Left kidney (tissue), 1 donor: ENCODE measurements at regions not wholly inside any gene's neighbourhood (a gene's known extent, or its start where the extent isn't known, plus 50 kb on each side); places are given as distances from the start of the nearest gene placed in this dataset.
A peak's percentile ranks its signal among the peaks of the same experiment; 100 is the strongest.

Experiments used
- DNase-seq: peaks from one replicate; pipeline ENCODE4 v3.0.0-alpha.2; 2013

DNA sequence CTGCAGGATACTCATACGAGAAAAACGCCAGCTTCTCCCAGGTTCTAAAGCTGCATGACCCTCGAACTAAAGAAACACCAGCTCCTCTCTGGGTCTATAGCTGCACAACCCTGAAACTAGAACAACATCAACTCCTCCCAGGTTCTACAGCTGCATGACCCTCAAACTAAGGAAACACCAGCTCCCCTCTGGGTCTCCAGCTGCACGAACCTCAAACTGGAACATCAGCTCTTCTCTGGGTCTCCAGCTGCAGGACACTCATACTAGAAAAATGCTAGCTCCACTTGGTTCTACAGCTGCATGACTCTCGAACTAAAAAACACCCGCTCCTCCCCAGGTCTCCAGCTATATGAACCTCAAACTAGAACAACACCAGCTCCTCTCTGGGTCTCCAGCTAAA, 811.1 kb downstream of the CDH9 start:
- DNase-seq = no peak

DNA sequence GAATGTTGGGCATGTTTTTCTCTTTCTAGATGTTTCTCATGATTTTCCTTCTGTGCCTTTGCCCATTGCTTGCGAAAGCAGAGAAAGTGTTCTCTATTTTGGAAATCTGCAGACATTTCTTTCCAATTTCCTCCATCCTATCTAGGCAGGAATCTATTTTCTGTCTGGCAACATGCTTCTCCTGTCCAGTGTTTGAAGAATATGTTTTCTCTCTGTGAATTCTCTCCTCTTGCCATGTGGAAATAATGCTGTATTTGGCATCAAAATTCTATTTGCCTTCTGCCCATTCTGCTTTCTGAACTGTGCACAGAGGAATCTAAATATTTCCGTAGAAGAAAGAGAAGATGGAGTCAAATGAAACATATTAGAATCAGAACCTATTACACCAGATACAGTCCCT, 833.3 kb downstream of the CDH9 start:
- DNase-seq = no peak

DNA sequence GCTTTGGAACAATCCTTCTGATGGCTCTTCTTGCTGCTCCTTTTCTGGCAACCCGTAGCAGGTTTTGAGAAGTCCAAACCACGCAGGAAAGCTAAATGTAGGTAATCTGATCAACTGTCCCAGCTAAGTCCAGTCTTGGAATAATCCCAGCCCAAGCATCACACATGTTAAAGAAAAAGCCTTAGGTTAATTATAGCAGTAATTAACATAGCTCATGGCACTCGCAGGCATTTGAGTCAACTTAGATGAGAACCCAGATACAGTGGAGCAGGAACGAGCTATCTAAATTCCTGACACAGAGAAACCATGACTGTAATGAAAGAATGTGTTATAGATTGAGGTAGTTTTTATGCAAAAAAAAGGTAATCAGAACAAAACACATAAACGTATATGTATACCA, 844.8 kb downstream of the CDH9 start:
- no peak for DNase-seq

DNA sequence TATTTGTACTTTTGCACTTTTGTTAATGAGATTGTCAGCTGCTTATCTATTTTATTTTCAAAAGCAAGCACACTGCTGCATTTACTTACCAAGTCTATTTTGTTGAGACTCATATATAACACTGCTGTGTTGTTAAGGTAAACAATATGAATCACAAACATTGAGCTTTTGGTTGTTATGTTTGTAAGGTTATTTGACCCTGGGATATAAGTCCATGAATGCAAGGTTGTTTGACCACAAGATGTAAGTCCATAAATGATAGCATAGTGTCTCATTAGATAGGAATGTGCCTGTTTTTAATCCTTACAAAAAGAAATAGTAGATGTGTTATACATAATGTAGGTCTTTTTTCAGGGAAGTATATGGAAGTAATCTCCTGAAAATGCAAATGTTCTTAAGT, 845.9 kb downstream of the CDH9 start:
- DNase-seq = no peak

DNA sequence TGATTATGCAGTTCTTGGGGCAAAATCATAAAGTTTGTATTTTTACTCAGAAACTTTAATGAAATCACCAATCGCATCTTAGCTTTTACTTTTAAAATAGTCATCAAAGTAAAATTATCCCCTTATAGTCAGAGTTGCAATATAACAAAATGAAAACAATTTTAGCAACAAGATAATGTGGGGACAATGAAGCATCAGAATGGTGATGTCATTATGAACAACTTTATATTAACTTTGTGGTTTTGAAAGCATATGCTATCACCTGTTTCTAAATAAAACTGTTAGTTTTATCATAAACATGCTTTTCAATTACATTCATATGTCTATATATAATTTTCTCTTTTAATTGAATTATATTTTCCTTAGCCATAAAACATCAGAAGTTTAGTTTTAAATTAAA, 856.8 kb downstream of the CDH9 start:
- DNase-seq = no peak

DNA sequence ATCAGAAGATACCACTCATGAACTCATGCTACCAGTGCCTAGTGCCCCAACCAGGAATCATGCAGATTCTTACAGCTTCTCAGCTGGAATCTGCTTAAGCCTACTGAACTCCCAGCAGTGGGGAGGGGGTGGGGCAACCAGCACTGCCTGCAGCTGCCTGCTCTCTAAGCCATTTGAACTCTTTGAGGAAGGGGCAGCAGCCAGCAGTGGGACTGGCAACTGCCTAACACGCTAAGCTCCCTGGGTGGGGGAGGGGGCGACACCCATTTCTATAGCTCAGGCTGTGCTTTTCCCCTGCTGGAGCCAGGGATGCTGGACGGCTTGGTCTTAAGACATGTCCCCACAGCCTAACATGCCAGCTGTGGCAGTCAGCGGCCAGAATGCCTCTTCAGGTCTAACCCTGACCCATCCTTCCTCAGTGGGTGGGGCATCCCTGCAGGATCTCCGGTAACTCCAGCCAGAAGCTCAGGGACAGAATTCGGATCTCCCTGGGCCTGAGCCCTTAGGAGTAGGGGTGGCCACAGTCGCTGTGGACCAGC, 889.7 kb downstream of the CDH9 start:
- no peak for DNase-seq

DNA sequence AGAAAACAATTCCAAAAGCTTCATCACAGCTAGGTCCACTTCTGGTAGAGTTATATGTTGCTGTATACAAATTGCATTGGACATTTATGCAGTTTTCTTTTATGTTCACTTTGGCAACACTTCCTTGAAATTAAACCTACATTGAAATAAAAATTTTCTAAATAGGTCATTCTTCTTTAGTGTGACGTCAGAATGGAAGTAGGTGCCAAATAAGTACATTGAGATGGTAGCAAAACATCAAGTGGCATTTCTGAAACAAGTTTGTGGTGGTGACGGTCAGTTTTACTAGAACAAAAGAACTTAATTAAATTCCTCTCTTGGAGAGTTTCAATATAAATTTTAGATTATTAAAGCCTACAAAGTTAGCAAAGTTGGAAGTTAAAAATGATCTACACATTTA, 895.1 kb downstream of the CDH9 start:
- DNase-seq = no peak

DNA sequence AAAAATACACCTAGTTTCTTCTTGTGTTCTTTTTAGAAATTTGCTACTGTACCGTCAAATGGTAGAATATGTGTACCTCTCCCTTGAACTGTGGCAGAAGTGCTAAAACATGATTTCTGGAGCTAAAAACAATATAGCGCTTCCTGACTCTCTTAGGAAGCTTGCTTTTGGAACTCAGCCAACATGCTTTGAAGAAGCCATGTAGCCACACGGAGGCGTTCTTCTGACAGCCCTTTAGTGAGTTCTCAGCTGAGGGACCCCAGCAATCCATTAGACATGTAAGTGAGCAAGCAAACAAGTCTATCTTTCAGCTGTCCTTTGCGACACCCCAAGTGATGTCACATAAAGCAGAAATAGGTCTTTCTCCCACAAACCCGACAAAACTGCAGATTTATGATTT, 917.0 kb downstream of the CDH9 start:
- DNase-seq = peak; percentile 17

DNA sequence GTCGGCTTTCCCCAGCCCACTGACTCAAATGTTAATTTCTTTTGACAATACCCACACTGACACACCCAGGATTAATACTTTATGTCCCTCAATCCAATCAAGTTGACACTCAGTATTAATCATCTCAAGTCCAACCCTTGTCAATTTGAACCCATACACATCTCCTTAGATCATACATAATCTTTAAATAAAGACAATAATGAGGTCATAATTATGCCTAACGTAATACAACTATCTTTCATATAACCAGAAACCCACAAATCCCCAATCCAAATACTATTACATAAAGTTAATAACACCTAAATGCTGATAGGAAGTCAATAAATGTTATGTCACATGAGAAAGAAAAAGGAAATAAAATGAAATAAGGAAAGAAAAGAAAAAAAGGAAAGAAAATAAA, 934.2 kb downstream of the CDH9 start:
- DNase-seq = no peak

DNA sequence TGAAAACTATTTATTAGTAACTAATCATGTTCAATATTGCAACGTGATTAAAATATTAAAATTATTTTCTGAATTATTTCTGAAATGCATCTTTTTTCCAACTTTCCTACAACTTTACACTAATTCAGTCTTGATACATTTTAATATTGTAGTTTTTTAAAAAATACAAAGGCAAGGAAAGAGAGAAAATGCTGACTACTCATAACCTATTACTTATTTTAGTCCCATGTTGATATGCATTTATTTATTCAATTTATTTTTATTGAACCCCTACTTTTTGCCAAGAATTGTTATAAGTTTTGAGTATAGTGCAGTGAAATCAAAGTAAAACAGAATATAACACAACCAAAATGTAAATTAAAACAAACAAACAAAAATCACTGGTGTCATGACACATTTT, 978.2 kb downstream of the CDH9 start:
- DNase-seq = no peak

DNA sequence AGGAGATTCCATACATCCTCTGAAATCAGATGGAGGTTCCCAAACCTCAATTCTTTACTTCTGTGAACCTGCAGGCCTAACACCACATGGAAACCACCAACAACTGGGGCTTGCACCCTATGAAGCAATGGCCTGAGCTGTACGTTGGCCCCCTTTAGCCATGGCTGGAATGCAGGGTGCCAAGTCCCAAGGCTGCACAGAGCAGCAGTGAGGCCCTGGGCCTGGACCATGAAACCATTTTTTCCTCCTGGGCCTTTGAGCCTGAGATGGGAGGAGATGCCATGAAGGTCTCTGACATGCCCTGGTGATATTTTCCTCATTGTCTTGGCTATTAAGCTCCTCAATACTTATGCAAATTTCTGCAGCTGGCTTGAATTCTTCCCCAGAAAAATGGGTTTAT, 983.8 kb downstream of the CDH9 start:
- no peak for DNase-seq

DNA sequence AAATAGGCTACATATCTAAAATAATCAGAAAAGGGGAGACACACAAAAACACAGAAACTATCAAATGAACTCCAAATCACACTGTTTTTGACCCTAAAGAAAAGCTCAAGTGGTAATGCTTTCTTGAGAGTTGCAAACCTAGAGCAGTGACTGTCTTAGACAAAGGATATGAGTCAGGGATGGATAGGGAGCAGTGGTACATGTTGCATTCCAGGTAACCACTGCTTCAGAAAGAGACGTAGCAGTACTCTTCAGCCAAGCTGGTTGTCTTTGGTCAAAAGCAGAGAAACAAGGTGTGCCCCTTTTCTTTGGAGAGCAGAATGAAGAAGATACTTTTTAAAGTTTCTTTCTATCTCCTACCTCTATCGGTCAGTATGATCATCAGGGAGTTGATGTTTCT, 1003.6 kb downstream of the CDH9 start:
- DNase-seq = no peak

DNA sequence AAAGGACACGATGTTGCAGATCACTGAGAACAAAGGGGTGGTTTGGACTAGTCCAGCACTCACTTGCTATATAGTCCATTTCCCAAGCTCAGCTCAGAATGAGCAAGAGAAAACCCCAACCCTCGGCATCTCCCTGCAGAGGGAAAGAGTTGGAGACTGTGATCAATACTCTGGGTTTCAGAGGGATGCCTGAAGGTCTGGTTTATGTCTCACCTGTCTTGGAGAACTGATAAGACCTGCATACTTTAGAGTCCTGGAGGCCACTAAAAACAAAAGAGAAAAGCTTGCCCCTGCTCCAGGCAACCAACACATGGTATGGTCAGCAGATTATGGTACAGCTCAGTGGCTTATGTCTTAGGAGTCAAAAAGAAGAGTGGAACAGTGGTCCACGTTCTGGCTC, 1006.9 kb downstream of the CDH9 start:
- no peak for DNase-seq

DNA sequence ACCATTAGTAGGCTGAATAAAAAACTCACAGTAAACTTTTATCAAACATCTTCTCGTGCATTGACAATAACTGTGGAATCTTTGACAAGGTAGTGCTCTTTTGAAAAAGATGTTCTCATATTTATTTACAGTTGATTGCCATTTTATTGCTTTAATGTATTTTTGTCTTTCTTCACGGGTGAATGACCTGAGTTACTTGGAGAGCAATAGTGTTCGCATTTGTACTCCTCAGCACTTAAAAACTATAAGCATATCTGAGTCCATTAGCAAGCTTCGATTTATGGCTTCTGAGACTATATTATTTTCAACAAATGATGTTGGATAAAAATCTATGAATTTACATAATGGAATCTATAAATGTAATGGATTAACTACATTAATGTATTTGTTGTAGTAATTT, 1012.3 kb downstream of the CDH9 start:
- no peak for DNase-seq

DNA sequence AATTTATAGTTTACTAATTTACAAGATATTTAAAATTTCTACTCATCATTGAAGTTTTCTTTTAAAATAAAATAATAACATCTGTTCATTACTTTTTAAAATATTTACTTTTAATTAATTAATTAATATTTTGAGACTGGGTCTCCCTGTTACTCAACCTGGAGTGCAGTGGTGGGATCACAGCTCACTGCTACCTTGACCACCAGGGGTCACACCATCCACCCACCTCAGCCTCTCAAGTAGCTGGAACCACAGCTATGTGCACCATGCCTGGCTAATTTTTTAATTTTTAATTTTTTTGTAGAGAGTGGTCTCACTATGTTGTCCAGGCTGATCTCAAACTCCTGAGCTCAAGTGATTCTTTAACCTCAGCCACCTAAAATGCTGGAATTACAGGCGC, 1013.6 kb downstream of the CDH9 start:
- no peak for DNase-seq

DNA sequence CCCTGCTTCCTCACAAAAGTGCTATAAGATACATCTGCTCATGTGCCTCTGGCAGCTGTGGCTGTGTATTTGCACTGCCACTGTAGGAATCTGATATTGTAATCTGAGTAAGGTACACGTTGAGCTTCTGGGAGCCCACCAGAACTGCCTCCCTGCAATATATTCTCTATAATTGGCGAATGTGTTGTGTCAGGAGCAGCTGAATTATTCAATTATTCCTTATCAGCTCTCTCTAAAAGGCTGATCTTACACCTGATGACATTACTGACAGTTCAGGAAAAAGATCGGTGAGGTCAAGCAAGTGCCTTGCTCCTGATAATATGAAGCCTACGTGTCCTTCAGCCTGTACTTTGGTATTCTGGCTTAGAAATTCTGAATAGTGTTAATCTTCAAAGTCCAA, 1015.0 kb downstream of the CDH9 start:
- no peak for DNase-seq

DNA sequence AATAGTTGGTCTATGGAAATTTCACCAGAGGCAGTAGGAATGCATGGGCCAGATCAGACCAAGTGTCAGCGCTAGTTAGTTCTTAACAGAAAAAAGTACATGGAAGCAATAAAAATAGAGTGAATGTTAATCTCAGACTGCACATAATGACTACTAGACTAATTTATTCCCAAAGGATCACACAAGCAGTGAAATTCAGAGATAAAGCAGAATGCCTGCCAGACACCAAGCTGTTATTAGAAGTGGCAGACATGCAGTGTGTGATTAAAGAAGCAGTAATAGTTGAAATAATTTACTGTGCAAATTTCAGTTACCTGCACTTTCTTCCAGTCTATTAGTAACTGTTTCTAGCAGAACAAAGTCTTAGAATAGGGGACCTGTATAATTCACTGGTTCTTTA, 1024.2 kb downstream of the CDH9 start:
- DNase-seq = no peak

DNA sequence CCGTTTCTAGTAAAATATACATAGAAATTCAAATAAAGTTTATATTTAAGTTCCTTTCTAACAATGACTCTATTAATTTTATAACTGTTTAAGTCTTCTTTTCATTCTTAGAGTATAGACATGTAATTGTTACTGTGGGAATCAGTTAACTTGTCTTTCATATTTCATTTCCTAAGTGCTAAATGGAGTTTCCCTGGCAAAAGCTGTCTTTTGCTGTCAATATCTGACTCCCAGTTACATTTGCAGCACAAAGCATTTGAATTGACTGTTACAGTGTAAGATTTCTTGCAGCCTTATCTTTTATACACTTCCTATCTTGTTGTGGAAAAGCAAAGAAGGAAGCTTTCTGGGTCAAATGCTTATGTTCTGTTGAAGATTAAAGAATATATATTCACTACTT, 1026.3 kb downstream of the CDH9 start:
- no peak for DNase-seq

DNA sequence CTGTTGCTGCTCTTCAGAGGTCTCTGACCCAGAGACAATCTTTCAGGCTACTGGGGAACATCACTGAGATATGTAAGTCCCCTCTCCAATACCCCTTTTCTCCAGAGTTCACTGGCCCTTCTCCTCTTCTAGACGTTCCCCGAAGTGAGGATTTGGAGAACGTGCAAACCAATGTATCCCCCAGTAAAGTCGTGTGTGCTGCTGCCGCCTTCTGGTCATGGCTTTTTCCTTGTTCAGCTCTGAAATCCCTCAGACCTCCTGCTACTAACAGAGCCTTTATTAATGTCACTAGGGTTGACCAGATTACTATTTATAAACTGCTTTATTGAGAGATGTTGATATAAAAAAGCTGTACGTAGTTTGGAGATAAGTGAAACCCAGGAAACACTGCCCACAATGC, 1028.6 kb downstream of the CDH9 start:
- peak; percentile 3 for DNase-seq

DNA sequence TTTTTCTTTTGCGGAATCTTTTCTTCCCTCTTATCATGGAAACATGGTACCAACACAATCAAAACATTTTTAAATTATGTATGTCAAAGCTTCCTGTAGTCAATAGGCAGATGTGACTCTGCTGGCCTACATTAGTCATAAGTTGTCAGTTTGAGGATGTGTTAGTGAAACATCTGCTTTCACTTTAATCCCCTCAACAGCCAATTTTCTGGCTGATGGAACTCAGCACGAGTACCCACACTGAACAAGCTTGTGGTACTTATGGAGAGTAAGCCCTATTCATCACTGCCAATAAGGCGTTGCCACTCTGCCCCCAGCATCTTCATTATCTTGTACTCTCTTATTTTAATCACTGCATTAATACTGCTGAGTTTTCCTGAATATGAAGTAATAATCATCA, 1034.4 kb downstream of the CDH9 start:
- no peak for DNase-seq

DNA sequence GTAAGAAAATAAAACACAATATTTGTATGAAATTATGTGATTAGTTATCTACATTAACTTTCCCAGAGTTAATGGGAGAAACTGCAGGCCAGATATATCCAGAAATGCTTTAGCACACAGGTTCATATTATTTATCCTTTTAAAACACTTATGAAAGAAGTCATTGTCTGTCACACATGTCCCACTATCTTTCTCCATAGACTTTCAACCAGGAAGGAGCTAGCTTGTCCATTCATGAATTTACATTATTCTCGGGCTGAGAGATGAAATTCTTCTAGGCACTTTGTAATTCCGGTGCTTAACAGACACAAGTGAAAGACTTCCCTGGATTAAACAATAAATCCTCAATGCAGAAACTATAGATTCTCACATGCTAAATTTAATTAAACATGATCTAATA, 1043.2 kb downstream of the CDH9 start:
- DNase-seq = no peak

DNA sequence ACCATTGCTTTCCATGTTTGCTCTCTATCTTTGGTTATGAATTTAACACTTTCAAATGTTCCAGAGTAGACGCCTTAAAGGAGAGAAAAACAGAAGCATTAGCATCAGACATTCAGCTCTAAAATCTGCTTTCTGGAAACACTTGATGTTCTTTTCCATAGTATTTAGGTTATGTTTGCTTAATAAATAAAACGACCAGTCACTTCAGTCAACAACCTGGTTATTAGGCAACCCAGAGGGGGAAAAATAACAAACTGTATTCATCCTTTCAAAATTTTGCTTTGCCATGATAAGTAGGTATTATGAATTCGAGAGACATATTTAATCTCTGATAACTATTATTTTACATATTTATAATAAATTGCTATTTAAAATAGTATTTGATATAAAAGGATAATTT, 1044.7 kb downstream of the CDH9 start:
- no peak for DNase-seq

DNA sequence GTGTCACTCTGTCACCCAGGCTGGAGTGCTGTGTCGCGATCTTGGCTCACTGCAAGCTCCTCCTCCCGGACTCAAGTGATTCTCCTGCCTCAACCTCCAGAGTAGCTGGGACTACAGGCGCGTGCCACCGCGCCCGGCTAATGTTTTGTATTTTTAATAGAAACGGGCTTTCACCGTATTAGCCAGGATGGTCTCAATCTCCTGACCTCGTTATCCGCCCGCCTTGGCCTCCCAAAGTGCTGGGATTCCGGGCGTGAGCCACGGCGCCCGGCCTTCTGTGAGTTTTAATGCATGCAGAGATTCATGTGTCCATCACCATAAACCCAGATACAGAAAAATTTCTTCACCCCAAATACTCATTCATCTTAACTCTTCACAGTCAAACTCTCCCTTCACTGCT, 1046.7 kb downstream of the CDH9 start:
- no peak for DNase-seq

DNA sequence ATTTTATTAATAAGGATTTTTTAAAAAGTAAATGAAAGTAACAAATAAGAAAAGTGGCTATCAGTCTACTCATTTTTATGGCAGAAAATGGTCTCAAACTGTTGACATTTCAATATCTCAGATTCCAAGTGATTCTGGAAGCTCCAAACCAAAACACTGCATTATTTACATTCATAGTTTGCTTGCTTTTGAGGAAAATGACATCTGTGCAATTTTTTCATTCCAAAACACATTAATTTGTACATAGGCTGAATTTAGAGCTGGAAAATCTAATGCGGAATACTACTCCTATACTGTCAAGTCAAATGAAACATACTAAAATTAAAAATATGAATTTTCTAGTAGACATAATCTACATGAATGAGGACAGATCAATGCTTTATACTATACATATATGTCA, 1047.6 kb downstream of the CDH9 start:
- no peak for DNase-seq

DNA sequence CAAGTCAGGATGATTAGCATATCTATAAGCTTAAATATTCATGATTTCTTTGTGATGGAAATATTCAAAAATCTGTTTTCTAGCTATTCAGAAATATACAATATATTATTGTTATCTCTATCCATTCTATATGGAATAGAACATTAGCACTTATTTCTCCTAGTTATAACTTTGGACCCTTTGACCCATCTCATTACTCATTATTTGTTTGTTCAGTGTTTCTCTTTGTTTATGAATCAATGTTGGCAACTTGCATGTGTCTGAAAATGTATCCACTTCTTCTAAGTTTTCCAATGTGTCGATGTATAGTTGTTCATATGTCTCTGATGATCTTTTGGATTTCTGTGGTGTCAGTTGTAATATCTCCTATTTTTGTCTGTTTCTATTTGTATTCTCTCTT, 1059.3 kb downstream of the CDH9 start:
- no peak for DNase-seq

DNA sequence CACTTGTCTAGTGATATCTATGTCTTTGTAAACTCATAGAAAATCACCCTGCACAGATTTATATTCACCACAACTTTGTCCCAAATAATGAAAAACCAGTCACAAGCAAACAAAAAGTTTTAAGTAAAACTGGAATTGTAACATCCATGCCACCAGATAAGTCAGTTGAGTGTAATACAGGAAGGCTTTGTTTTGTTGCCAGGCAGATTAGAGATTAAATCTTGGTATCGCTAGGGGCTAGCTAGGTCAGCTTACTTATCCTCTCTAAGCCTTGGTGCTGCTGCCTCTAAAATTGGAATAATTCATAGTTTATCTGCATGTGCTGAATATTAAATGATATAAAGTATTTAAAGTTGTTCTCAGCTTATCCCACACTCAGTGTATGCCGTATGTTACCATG, 1062.5 kb downstream of the CDH9 start:
- no peak for DNase-seq
